Right lung (tissue), 2 donors: ENCODE measurements at regions not wholly inside any gene's neighbourhood (a gene's known extent, or its start where the extent isn't known, plus 50 kb on each side); places are given as distances from the start of the nearest gene placed in this dataset.

Source experiments
- DNase-seq, 2 donors: peaks; one replicate each; pipeline ENCODE4 v3.0.0-alpha.2; 2013

DNA sequence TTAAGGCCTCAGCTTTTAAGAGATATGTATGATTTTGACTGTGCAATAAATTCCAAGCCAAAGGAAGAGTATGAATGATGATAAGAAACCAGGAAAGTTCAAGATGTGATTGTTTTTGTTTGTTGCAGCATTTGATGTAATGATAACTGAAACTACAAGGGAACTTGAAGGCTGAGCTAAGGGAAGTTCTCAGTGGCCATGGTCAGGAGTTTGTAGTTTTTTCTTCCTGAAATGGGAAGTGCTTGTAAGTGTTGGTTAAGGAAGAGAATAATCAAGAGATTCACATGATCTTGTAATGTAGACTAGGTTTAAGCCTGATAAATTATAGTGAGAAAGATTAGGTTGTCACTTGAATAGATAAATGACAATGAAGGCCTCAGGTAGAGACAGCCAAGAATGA is 53.4 kb downstream of the PTCHD4 start:
- no peak for DNase-seq

DNA sequence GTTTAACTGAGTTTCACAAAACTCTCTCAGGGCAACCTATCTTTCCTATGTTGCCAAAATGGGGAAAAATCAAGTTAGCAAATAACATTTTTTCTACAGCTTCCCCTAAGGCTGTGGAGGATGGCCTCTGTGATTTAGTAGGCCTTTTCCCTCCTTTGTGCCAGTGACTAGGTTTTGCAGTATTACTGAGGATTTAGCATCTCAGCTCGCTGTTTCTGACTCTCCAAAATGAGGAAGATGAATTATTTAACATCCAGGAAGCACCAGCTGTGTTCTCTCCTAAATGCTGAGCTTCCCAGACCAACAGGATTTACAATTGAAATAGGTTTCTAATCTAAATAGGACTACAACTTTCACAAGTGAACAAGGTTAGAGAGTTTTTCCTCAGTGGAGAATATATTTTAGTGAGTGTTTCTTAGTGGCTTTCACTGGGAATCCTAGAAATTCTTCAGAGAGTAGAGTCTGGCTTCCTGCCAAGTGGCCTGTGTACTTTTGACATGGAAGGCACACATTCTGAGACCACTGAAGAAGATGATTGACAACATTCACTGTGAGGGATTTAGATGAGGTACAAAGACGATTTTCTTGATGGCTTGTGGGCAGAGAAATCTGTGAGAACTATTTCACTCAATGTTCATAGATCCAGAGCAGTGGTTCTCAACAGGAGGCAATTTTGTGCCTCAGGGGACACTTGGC is 62.4 kb downstream of the PTCHD4 start:
- no peak for DNase-seq

DNA sequence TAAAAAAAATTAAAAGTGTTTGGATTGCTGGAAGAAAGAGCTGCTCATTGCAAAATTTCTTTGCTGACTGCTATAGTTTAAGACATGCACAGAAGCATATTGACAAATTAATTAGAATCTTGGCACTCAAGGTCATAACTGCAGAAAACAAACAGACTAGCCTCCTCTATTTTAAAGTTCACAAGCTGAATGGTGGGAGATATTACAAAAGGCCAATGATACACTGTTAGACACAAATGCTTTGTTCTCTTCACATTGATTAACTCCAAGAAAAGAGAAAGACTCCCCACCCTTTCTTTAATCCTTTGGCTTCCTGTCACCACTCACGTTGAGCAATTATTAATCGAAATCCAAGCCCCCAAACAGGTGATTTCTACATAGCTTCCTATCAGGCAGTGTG is 69.1 kb downstream of the PTCHD4 start:
- DNase-seq: no peak

DNA sequence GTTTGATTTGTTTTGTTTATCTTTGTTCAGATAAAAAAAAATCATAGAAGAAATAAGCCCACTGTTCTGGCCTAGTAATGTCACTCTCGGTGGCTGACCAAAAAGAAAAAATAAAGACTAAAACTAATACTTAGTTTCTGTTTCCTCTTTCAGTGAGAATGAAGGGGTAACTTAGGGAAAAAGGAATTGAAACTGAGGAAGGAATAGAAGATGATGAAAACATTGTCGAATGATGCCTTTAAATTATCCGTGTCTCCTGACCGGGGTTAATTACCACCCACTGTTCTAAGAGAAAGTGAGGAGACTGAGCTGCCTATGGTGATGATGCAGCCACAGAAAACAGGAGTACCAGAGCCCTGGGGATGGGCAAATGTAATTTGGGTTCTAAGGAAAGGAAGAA is 73.1 kb downstream of the PTCHD4 start:
- DNase-seq: no peak

DNA sequence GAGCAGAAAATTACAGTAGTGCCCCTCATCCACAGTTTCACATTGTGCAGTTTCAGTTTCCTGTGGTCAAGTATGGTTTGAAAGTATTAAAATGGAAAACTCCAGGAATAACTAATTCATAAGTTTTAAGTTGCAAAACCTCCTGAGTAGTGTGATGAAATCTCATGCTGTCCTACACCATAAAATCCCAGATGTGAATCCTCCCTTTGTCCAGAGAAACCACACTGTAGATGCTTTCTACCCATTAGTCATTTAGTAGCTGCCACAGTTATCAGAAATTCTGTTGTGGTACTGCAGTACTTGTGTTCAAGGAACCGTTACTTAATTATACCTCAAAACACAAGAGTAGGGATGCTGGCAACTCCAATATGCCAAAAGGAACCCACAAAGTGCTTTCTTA is 74.7 kb downstream of the PTCHD4 start:
- DNase-seq: no peak

DNA sequence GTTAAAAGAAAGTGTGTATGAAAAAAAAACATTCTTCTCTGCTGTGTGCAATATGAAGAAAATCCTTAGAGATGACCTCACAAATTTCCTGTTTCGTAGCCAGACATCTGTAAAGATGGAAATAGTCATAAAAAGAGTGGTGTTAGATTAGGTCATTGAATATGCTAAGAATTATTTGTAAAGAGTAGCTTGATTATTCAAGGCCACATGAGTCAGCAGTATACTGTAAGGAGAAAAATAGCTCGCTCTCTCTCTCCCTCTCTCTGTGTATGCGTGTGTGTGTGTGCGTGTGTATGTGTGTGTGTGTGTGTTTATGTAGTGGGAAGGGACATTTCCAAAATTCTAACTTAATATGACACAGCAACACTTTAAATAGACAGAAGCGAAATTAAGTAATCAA is 78.8 kb downstream of the PTCHD4 start:
- peak in 1 of 2 donors; percentile 17 for DNase-seq

DNA sequence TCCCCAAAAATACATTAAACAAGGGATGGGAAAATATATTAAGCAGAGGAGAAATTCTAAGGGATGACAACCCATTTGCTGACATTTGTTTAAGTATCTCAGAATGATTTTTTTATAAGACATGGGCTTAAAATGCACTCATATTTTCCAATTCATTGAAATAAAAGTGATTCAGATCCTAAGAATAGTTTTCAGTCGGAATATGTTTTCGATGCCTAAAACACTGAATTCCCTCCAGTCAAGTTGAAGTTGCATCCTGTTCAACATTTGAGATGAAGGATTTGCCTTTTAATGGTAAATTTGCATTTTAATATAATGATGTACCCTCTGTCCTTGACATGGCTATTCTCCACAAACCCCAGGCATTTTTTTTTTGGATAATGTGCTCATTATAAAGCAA is 79.3 kb downstream of the PTCHD4 start:
- DNase-seq: no peak

DNA sequence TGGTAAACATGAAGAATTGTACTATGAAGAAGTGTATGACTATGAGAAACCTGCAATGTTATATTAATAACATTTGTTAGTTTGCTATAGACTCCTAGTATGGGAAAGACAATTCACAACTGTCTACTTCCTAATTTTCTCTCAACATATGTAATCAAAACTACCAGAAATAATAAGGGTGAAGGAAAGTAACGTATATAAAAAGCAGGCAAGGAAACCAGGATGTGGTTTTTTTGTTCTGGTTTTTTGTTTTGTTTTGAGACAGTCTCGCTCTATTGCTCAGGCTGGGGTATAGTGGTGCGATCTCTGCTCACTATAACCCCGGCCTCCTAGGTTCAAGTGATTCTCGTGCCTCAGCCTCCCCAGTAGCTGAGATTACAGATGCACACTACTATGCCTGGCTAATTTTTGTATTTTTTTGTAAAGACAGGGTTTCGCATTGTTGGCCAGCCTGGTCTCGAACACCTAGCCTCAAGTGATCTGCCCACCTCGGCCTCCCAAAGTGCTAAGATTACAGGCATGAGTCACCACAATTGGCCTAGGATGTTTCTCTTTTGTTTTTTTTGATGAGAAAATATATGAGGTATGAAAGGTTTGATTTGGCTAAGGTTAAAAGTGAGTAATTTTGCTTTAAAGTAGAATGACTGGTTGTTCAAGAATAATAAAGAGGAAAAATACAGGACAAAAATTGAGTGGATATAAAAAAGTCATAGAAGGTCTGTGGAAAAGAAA is 83.1 kb downstream of the PTCHD4 start:
- DNase-seq: no peak

DNA sequence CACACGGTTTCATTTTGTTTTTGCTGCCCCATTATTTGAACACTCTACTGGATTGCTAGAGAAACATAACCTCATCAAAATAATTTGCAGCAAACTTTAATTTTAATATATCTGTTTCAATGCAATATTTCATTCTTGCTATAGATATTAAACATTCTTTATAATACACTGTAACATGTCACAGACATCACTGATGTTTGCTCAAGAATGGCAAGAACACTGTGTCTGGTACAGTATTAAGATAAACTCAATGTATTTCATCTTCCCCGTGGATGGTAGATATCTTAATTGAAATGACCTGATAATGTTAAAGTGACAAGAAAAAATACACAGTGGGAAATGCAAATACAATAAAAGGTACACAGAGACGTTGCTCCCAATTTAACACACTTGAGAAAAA is 86.0 kb downstream of the PTCHD4 start:
- DNase-seq: no peak

DNA sequence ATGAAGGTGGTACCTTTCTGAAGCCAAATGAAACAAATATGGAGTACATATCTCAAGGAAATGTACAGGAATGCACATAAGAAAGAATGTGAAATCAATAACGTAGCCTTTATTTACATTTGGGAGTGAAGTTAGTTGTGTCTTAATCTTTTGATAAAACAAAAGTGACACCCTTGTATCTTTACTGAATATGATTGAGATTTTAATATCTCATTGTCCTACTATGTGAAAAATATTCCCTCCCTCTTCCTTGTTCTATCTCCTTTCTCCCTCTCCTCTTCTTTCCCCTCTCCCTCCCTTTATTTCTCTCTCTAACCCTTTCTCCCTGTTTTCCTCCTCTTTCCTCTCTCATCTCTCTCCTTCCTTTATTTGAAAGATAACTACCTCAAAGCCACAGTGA is 89.1 kb downstream of the PTCHD4 start:
- DNase-seq: no peak

DNA sequence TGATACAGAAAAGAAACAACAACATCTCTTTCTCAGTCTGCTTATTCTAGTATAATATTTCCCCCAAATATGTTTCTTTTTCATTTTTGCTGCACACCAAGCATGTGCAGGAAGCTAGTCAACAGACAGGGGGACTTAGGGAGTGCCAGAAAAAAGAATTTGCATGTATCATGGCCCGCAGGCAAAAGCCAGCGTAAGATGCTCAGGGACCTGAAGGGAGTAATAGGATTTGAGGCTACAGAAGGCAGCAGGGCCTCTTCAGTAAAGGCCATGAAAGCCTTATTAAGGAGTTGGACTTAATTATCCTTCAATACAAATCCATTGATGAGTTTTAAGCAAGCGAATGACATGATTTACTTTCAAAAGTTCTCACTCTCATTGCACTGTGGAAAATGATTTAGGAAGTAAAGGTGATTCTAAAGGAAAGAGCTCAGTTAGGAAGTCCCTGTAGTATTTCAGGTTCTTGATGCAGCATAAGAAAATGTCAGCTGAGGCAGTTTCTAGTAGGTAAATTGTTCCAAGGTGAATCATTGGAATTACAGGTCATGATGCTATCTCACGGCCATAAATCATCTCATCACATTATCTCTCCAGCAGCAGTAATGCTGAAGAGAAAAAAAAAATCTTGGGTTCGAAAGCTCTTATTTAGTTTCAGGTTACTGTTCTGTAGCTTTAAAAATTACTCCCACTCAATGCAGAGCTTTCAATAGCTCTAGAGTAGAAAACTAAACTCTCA is 94.8 kb downstream of the PTCHD4 start:
- no peak for DNase-seq

DNA sequence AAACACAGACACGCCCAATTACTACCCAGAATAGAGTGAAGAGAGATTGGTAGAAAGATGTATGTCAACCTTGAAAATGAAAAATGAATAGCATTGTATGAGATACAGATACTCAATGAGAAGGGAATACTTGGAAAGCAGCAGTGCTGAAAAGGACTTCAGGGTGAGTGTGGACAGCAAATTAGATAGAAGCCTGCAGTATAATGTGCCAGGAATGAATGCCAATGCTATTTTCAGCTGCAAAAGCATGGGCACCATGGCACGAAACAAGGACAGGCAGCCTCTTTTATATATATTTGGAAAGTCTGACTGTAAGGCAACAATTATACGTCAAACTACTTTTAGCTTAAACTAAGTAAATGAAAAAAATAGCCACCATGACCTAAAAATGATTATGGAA is 118.2 kb downstream of the PTCHD4 start:
- no peak for DNase-seq

DNA sequence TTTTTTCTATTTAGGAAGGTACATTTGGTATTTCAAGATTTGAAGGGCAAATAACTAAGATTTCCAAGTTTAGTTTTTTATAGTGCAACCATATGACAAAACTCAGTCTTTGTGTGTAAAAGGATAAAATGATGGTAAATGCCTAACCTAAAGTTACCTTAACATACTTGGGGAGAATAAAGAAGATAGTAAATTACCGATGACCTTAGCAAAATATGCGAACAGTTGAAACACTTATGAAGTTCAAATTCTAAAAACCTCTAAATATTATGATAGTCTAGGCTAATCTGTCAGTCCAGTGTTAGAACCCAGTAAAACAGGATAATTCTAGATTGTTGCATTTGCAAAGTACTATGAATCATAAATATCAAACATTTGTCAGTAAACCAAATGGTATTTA is 127.5 kb downstream of the PTCHD4 start:
- DNase-seq: no peak

DNA sequence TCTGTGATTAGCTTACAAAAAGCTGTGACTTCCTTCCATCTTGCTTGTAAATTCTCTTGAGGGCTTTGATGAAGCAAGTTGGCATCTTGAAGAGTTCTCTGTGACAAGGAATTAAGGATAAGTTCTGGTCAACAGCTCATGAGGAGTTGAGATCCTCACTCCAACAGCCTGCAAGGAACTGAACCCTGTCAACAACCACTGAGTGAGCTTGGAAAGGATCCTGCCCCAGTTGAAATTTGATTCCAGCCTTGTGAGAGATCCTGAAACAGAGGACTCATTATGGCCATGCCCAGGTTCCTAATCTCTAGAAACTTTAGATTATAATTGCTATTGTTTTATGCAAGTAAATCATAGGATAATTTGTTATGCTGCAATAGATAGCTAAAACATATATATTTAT is 133.7 kb downstream of the PTCHD4 start:
- no peak for DNase-seq

DNA sequence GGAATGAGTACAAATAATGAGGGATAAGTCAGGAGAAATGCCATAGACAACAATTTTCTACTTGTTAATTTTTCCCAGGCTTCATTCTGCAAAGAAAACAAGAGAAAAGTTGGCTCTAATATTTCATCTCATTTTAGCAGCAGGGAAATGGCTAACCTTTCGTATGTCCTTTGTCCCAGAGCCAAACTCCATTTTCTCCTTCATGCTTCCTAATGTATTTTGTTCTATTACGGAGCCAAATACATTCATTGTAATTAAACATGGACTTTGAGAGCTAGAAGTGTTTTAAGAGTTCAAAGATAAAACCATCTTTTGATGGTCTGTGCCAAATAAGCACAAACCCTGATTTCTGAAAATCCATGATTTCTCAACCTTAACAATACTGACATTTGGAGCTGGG is 136.9 kb downstream of the PTCHD4 start:
- peak; percentile 23 to 39 for DNase-seq

DNA sequence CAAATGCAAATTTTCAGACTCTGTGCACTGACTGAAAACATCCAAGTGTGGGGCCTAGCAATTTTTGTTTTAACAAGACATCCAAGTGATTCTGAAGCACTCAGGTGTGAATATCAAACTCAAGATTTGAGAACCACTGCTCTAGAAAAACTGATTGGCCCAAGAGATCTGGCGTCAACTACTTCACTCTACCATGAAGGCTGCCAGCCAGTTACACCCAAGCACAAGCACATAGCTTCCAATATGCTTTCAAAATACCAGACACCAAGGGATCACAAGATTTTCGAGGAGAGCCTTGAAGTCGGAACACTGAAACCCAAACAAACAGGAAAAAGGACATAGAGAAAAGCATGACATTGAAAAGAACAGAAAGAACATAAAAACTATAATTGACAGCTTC is 140.2 kb downstream of the PTCHD4 start:
- no peak for DNase-seq

DNA sequence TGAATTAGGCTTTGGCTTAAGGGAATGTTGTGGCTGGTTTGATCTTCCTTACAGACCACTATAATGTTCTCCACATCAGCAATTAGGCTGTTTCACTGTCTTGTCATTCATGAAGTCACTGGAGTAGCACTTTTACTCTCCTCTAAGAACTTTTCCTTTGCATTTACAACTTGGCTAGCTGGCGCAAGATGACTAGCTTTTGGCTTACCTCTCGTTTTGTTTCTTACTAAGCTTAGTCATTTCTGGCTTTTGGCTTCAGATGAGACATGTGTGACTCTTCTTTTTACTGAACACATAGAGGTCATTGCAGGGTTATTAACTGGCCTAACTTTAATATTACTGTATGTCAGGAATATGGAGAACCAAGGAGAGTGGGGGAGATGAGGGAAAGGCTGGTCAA is 143.2 kb downstream of the PTCHD4 start:
- no peak for DNase-seq

DNA sequence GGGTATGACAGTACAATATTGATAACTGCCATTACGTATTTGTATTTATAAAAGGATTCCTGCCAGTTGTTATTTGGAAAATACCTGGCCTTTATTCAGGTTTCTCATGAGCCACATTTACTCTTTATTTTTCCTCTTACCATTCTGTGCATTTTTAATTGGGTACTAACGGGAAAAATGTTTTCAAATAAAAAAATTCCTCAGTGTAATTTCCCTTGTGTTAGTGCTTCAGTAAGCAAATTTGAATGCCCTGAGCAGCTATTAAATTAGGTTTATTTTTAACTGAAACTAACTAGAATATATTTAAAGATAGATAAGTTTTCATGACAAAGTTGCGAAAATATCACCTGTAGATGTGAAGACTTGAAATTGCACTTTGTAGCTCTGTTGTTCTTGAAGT is 146.0 kb downstream of the PTCHD4 start:
- DNase-seq: no peak

DNA sequence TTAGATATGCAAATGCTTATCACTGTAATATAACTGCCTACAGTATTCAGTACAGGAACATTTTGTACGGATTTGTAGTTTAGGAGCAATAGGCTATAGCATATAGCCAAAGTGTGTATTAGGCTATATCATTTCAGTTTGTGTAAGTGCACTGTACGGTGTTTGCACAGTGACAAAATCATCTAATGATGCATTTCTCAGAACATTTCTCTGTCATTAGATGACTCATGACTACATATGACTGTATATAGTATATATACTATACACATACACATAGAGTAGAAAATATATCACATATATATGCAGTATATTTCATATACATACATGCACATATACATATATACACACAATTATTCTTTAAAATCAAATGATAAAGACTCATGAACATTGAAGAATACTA is 158.4 kb downstream of the PTCHD4 start:
- no peak for DNase-seq

DNA sequence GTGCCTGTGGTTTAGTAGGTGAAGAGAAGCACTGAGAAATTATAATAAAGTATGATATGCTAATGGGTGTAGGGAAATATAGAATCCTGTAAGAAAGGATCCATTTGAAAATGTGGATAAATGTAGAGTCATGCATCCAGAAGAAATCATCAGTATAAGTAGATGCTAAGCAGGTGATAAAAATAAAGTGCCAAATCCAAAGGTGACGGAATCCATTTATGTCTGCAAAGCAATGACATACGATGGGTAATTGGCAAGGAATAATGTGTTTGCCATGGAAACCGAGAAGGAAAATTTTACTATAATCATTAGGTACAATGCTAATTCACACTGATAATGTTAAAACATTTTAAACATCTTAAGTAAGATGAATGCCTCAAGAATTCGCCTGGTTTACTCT is 163.0 kb downstream of the OPN5 start:
- no peak for DNase-seq

DNA sequence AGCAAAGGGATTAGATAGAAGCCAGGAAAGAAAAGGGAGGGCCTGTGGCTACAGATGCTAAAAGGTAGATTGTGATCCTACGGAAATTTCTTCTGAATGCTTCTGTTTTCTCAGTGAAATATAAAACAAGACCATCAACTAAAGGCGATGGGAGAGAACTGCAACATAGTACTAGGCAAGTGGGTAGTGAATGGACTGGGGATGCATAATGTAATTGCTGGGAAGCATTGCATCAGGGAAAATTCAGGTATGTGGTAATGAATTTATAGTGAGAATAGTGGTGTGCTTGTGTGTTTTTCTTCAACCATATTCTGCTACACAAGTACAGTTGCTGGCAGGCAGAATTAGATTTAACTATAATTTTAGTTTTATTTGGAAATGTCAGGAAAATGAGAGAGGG is 156.6 kb downstream of the OPN5 start:
- DNase-seq: no peak

DNA sequence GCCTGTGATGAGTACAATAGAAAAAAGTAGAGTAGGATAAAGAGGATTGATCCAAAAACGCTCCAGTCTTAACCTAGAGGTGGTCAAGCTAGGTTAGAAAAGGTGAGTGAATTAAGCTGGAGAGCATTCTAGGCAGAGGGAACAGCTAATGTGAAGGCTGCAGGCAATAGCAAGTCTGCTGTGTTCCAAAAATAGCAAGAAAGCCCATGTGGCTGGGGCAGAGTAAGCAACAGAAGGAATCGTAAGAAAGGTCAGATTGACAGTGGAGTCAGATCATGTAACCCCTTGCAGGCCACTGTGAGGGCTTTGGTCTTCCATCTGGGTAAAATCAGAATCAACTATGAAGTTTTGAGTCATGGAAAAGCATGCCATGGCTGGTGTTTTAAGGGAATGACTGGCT is 155.0 kb downstream of the OPN5 start:
- no peak for DNase-seq

DNA sequence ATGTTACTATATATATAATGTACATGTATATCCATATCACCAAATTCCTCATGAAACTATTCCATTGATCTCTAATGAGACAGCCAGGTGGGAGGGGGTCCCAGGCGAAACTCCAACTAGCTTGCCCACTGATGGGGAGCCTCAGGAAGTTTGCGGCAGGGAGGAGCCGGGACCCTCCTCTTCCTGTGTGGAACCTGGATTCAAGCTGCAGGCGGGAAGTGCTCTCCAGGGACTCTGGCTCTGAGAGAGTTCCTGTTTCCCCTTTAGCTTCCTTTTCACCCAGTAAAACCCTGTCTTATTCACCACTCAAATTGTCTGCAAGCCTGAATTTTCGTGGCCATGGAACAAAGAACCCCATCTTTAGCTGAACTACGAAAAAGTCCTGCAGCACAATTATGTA is 152.2 kb downstream of the OPN5 start:
- DNase-seq: no peak
